ENCODE measurements at regions not wholly inside any gene's neighbourhood (a gene's known extent, or its start where the extent isn't known, plus 50 kb on each side); places are given as distances from the start of the nearest gene placed in this dataset.

DNA sequence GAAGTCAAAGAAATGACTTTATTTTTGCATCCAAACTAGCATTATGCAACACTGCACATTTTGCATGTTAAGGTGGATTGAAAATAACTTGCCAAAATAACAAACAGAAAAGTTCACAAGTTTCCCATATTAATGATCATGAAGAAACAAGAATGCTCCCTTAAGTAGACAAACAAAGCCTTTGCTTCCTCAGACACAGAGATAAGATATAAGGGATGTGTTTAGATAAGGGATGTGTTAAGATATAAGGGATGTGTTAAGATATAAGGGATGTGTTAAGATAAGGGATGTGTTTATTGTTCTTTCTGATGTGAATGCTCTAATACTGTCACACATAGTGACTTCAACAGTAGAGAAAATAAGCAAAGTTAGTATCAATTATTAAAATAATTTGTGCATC is 174.8 kb downstream of the GABRG2 start:
- H3K4me2 ChIP-seq (ENCODE audit: insufficient read depth, low read length), result no peak overlapping the region
- H3K4me1 ChIP-seq (ENCODE audit: insufficient read depth, low read length), result no peaks in the 10 kb centered on the region
- no peaks in the 10 kb centered on the region for H4K20me1 ChIP-seq (ENCODE audit: insufficient read depth, low read length)
- H3K27me3 ChIP-seq (ENCODE audit: insufficient read depth, low read length), result no peaks in the 10 kb centered on the region
- no peak overlapping the region for H3K4me3 ChIP-seq (ENCODE audit: insufficient read depth, low read length)
- TF ChIP-seq, protein P1, sequence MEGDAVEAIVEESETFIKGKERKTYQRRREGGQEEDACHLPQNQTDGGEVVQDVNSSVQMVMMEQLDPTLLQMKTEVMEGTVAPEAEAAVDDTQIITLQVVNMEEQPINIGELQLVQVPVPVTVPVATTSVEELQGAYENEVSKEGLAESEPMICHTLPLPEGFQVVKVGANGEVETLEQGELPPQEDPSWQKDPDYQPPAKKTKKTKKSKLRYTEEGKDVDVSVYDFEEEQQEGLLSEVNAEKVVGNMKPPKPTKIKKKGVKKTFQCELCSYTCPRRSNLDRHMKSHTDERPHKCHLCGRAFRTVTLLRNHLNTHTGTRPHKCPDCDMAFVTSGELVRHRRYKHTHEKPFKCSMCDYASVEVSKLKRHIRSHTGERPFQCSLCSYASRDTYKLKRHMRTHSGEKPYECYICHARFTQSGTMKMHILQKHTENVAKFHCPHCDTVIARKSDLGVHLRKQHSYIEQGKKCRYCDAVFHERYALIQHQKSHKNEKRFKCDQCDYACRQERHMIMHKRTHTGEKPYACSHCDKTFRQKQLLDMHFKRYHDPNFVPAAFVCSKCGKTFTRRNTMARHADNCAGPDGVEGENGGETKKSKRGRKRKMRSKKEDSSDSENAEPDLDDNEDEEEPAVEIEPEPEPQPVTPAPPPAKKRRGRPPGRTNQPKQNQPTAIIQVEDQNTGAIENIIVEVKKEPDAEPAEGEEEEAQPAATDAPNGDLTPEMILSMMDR (IDR thresholded peaks at IDR 0.05; ENCODE audit: extremely low read depth, low read depth, low read length), result no peak
- no peaks in the 10 kb centered on the region for H3K36me3 ChIP-seq (ENCODE audit: insufficient read depth, low read length)
- H3K9me3 ChIP-seq (ENCODE audit: low read depth, low read length), result peaks cover 4% of the 10 kb centered on the region
- no peak overlapping the region for H2AFZ ChIP-seq (ENCODE audit: low read length)
- H3K79me2 ChIP-seq (ENCODE audit: insufficient read depth, low read length), result no peaks in the 10 kb centered on the region
- no peak overlapping the region for H3K27ac ChIP-seq (ENCODE audit: low read depth, low read length)
- no peak for DNase-seq (ENCODE audit: insufficient read length, low spot score, missing footprints)

- peaks cover 4% of the 10 kb centered on the region for H3K9me3 ChIP-seq (ENCODE audit: low read depth, low read length)
- no peak for DNase-seq (ENCODE audit: insufficient read length, low spot score, missing footprints)
- H3K36me3 ChIP-seq (ENCODE audit: insufficient read depth, low read length), result no peaks in the 10 kb centered on the region
- H3K27ac ChIP-seq (ENCODE audit: low read depth, low read length), result no peak overlapping the region
- H3K79me2 ChIP-seq (ENCODE audit: insufficient read depth, low read length), result no peaks in the 10 kb centered on the region
- TF ChIP-seq, protein P1 (IDR thresholded peaks at IDR 0.05; ENCODE audit: extremely low read depth, low read depth, low read length), result no peak
- H3K4me2 ChIP-seq (ENCODE audit: insufficient read depth, low read length), result no peak overlapping the region
- H3K27me3 ChIP-seq (ENCODE audit: insufficient read depth, low read length), result no peaks in the 10 kb centered on the region
- no peak overlapping the region for H2AFZ ChIP-seq (ENCODE audit: low read length)
- no peaks in the 10 kb centered on the region for H3K4me1 ChIP-seq (ENCODE audit: insufficient read depth, low read length)
- no peaks in the 10 kb centered on the region for H4K20me1 ChIP-seq (ENCODE audit: insufficient read depth, low read length)
- H3K4me3 ChIP-seq (ENCODE audit: insufficient read depth, low read length), result no peak overlapping the region
These were observed 176.1 kb downstream of the GABRG2 start for GRCh38 chr5:162243651-162244050.

GRCh38 chr5:162248107-162248713 is 180.6 kb downstream of the GABRG2 start:
- H3K4me3 ChIP-seq (ENCODE audit: insufficient read depth, low read length), result no peak overlapping the region

DNA sequence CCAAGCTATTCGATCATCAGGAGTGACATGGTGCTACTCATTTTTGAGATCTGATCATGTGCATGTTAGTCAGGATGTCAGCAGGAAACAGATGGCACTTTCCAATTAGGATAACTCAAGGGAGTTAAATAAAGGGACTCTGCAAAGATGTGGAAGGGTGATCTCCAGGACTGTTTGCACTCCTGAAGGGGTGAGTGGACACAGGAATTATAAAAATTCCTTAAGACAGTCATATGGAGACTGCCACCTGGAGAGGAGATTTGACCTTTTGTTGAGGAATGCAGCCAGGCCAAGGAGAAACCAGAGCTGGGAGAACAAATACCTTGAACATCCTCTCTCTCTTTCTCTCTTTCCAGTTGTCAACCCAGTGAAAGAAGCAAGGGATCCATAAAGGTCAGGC is 189.1 kb downstream of the GABRG2 start:
- DNase-seq (ENCODE audit: insufficient read length, low spot score, missing footprints), result no peak
- Histone ChIP-seq H3K9me3 (ENCODE audit: low read depth, low read length) (peaks cover 3% of the 10 kb centered on the region), H3K27me3 (ENCODE audit: insufficient read depth, low read length) (no peaks in the 10 kb centered on the region), H3K4me3 (ENCODE audit: insufficient read depth, low read length) (no peak overlapping the region), H3K4me1 (ENCODE audit: insufficient read depth, low read length) (no peaks in the 10 kb centered on the region), H4K20me1 (ENCODE audit: insufficient read depth, low read length) (no peaks in the 10 kb centered on the region), H2AFZ (ENCODE audit: low read length) (no peak overlapping the region), H3K36me3 (ENCODE audit: insufficient read depth, low read length) (no peaks in the 10 kb centered on the region), H3K79me2 (ENCODE audit: insufficient read depth, low read length) (no peaks in the 10 kb centered on the region), H3K4me2 (ENCODE audit: insufficient read depth, low read length) (no peak overlapping the region), H3K27ac (ENCODE audit: low read depth, low read length) (no peak overlapping the region)
- TF ChIP-seq, protein P1 (IDR thresholded peaks at IDR 0.05; ENCODE audit: extremely low read depth, low read depth, low read length), result no peak

More at GRCh38 chr5:162248107-162248713, 180.6 kb downstream of the GABRG2 start:
- Histone ChIP-seq H3K9me3 (ENCODE audit: low read depth, low read length) (no peaks in the 10 kb centered on the region), H3K4me2 (ENCODE audit: insufficient read depth, low read length) (no peak overlapping the region), H2AFZ (ENCODE audit: low read length) (no peak overlapping the region), H3K27ac (ENCODE audit: low read depth, low read length) (no peak overlapping the region), H3K27me3 (ENCODE audit: insufficient read depth, low read length) (no peaks in the 10 kb centered on the region), H3K4me1 (ENCODE audit: insufficient read depth, low read length) (no peaks in the 10 kb centered on the region), H3K36me3 (ENCODE audit: insufficient read depth, low read length) (no peaks in the 10 kb centered on the region), H3K79me2 (ENCODE audit: insufficient read depth, low read length) (no peaks in the 10 kb centered on the region), H4K20me1 (ENCODE audit: insufficient read depth, low read length) (no peaks in the 10 kb centered on the region)
- TF ChIP-seq, protein P1 (IDR thresholded peaks at IDR 0.05; ENCODE audit: extremely low read depth, low read depth, low read length), result no peak
- no peak for DNase-seq (ENCODE audit: insufficient read length, low spot score, missing footprints)

Data from osteoblast (primary cell).